Colonic mucosa (tissue), 4 donors: ENCODE measurements at regions not wholly inside any gene's neighbourhood (a gene's known extent, or its start where the extent isn't known, plus 50 kb on each side); places are given as distances from the start of the nearest gene placed in this dataset.
A peak's percentile ranks its signal among the peaks of the same experiment; 100 is the strongest.

ENCODE experiments used
- DNase-seq: peaks from one replicate; pipeline ENCODE4 v3.0.0-alpha.2; 2020
- H3K27ac ChIP-seq: fragments of 200-600 bp; one replicate; pipeline ENCODE4 v1.8.0; 2021
- H3K27me3 ChIP-seq: fragments of 200-600 bp; one replicate; pipeline ENCODE4 v1.8.0; 2021
- H3K36me3 ChIP-seq: fragments of 200-600 bp; one replicate; pipeline ENCODE4 v1.8.0; 2021
- H3K4me1 ChIP-seq: fragments of 200-600 bp; one replicate; pipeline ENCODE4 v1.8.0; 2021; ENCODE audit warnings: mild to moderate bottlenecking
- H3K4me3 ChIP-seq: fragments of 200-600 bp; one replicate; pipeline ENCODE4 v1.8.0; 2021
- H3K9ac ChIP-seq, 2 donors: one replicate each; pipeline ENCODE4 v1.7.0; 2013; ENCODE audit warnings: control low read depth in 2 of 2, low read depth in 2 of 2, low read length in 2 of 2
- H3K9me3 ChIP-seq: fragments of 200-600 bp; one replicate; pipeline ENCODE4 v1.8.0; 2021
- intact Hi-C: fragments of 100-400 bp; cut with DNase I; formaldehyde crosslinking; loops from one replicate; pipeline ENCODE4 v1.14.1; 2022
- TF ChIP-seq, protein P1 (sequence below): fragments of 200-600 bp; IDR thresholded peaks from one replicate; pipeline ENCODE4 v1.8.0; 2022; ENCODE audit warnings: antibody characterized with exemption, mild to moderate bottlenecking
- donor health status: healthy.
- donor health status: DM: no; HTN: no; CAD: no.
- donor health status: DM: no; HTN: no; CAD: no.

DNA sequence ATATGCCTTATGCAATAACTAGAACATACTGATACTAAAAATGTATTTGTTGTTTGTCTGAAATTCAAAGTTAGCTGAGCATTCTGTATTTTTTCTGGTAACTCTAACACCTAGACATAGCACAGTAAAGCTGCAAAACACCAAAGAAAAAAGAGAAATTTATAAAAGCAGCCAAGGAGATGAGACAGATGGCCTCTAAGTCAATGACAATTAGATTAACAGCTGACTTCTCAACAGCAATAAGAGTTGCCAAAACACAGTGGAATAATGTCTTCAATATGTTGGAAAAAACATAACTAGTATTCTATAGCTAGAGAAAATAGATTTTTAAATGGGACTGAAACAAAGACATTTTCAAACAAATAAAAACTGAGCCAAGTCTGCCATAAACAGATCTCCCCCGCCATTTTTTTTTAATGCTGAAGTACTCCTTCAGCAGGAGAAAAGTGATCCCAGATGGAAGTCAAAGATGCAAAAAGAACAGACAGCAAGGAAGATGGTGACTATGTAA, 81.3 kb downstream of the SYF2 start:
- H3K4me3 ChIP-seq: no peak overlapping the region
- intact Hi-C loops: no loop called here
- DNase-seq: no peak
- no peak overlapping the region for H3K27ac ChIP-seq
- no peaks in the 10 kb centered on the region for H3K36me3 ChIP-seq
- H3K27me3 ChIP-seq: no peaks in the 10 kb centered on the region
- no peaks in the 10 kb centered on the region for H3K9me3 ChIP-seq
- no peak overlapping the region for H3K9ac ChIP-seq
- TF ChIP-seq, protein P1, sequence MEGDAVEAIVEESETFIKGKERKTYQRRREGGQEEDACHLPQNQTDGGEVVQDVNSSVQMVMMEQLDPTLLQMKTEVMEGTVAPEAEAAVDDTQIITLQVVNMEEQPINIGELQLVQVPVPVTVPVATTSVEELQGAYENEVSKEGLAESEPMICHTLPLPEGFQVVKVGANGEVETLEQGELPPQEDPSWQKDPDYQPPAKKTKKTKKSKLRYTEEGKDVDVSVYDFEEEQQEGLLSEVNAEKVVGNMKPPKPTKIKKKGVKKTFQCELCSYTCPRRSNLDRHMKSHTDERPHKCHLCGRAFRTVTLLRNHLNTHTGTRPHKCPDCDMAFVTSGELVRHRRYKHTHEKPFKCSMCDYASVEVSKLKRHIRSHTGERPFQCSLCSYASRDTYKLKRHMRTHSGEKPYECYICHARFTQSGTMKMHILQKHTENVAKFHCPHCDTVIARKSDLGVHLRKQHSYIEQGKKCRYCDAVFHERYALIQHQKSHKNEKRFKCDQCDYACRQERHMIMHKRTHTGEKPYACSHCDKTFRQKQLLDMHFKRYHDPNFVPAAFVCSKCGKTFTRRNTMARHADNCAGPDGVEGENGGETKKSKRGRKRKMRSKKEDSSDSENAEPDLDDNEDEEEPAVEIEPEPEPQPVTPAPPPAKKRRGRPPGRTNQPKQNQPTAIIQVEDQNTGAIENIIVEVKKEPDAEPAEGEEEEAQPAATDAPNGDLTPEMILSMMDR: no peak
- H3K4me1 ChIP-seq: no peaks in the 10 kb centered on the region

DNA sequence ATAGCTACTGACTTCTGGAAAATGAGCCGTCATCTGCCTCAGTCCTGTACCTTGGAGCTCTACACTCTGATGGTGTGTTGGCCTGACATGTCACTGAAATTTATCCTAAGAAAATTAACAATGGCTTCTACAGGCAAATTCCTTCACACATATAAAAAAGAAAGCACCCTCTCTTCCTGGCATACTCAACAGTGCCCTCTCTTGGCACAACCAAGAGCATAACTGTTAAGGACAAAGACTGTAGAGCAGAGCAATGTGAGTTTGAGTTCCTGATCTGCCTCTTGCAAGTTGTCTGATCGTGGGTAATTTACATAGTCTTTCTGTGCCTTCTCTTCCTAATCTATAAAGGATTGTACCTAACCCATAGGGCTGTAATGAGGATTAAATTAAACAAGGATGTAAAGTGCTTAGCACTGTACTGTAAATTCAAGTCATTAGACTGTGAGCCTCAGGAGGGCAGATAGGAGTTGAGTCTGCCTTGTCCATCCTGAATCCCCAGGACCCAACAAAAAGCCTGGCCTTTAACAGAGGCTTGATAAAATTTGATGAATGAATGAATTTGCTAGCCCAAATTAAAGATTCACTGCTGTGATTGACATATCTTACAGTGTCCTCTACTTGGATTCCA, 83.5 kb downstream of the SYF2 start:
- no peaks in the 10 kb centered on the region for H3K4me1 ChIP-seq
- H3K27me3 ChIP-seq: no peaks in the 10 kb centered on the region
- no peak overlapping the region for H3K27ac ChIP-seq
- TF ChIP-seq, protein P1: peak; percentile 33
- no peaks in the 10 kb centered on the region for H3K9me3 ChIP-seq
- no peak overlapping the region for H3K4me3 ChIP-seq
- no peaks in the 10 kb centered on the region for H3K36me3 ChIP-seq
- peak; percentile 31 for DNase-seq
- no peak overlapping the region for H3K9ac ChIP-seq
- intact Hi-C loops: loop anchor here (10.0 kb wide), 1 partner anchor 56 kb away; no protein-coding TSS in a partner anchor

DNA sequence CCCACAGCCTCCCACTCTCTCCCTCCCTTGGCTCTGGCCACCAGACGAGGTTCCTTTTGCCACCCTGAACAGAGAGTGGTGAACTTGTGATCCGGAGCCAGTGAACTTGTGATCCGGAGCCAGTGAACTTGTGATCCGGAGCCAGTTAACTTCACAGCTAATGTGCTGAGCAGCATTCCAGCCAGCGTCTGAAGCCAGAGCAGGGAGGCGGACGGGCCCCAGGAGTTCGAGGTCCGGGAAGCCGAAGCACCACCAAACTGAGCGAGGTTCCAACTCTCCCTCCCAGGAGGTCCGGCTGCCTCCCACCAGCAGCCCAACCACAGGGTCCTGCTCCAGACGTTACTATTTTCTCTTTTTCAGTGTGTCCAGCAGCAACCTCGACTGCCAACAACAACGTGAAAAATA, 85.8 kb downstream of the SYF2 start:
- Histone ChIP-seq H3K27ac (no peak overlapping the region), H3K9ac (no peak overlapping the region), H3K4me3 (no peak overlapping the region), H3K4me1 (no peaks in the 10 kb centered on the region), H3K36me3 (no peaks in the 10 kb centered on the region), H3K27me3 (no peaks in the 10 kb centered on the region), H3K9me3 (no peaks in the 10 kb centered on the region)
- TF ChIP-seq, protein P1: no peak
- DNase-seq: no peak
- intact Hi-C loops: loop anchor here (10.0 kb wide), 1 partner anchor 58 kb away; no protein-coding TSS in a partner anchor

DNA sequence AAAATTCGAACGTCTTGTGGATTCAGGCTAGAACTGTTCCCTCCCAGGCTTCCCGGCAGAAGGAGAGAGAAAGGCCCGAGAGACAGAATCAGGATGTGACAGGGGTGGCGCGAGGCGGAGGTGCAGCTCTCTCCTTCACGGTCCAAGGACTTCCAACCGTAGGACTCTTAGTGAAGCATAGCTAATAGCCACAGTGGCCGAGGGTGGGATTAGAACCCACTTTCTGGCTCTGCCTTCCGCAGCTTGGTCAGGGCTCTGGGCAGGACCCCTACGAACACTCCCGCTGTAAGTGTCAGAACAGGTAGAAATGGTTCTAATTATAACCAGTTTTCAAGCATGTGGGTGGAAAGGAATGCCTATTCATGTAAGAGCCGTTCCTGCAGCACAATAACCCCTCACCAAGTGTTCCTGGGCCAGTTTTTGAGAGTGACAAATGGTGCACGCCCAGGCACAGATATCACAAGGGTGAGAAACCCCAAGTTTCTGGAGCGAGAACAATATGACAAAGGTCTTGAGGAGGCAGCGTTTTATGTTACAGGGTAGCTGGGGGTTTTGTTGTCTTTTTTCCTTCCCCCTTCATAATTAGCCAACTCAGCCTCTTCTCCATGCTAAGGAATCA, 86.4 kb downstream of the SYF2 start:
- intact Hi-C loops: loop anchor here (10.0 kb wide), 1 partner anchor 59 kb away; no protein-coding TSS in a partner anchor
- Histone ChIP-seq H3K9ac (no peak overlapping the region), H3K4me1 (no peaks in the 10 kb centered on the region), H3K27ac (no peak overlapping the region), H3K9me3 (no peaks in the 10 kb centered on the region), H3K36me3 (no peaks in the 10 kb centered on the region), H3K4me3 (no peak overlapping the region), H3K27me3 (no peaks in the 10 kb centered on the region)
- TF ChIP-seq, protein P1: no peak
- no peak for DNase-seq

DNA sequence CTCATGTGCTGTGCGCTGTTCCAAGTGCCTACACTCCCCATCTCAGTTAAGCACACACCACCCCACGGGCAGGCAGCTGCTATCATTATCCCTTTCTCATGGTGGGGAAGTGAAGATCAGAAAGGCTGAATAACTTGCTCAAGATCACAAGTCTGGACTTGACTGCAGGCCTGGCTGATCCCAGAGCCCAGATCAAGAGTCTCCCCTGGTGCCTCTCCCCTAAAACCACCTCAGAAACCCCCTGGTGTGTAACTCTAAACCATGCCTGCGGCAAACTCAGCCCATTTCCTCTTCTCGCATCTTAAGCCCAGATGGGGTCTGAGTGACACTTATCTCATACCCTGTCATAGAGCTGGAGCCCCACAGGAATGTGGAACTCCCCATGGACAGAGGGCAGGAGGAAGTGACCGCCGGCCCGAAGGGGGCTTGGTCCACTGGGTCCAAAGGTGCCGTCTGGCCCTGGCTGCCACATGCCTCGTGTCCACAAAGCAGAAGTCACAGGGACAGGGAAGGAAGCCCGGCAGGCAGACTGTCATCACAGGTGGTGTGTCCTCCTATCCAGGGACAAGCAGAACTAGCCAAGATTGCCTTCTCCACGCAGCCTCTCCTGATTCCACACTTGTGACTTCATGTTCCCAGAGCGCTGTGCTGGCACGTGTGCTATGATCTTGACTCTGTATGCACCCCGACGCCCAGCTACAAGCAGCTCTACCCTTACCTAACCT, 92.1 kb downstream of the SYF2 start:
- Histone ChIP-seq H3K4me1 (no peaks in the 10 kb centered on the region), H3K9me3 (no peaks in the 10 kb centered on the region), H3K4me3 (no peak overlapping the region), H3K27ac (no peak overlapping the region), H3K27me3 (no peaks in the 10 kb centered on the region), H3K9ac (no peak overlapping the region), H3K36me3 (no peaks in the 10 kb centered on the region)
- TF ChIP-seq, protein P1: no peak
- intact Hi-C loops: loop anchor here (10.0 kb wide), 1 partner anchor 65 kb away; no protein-coding TSS in a partner anchor
- DNase-seq: no peak
